Endothelial cell of umbilical vein (primary cell): ENCODE measurements at regions not wholly inside any gene's neighbourhood (a gene's known extent, or its start where the extent isn't known, plus 50 kb on each side); places are given as distances from the start of the nearest gene placed in this dataset.

ENCODE experiments used
- BruUV-seq: library from RNA; stranded (reverse); fragments of 400-500 nt; replicated peaks from 2 replicates; lab custom pipeline; 2021; lab: Mats Ljungman, UMichigan
- CTCF ChIA-PET: fragments of 300-600, 350-600 bp; sonication (Branson Sonifier 250); formaldehyde crosslinking; loops from one replicate; lab custom pipeline; 2021; ENCODE audit warnings: antibody characterized with exemption, inconsistent platforms; lab: Charles Lee
- POLR2A ChIA-PET: fragments of 300-600, 350-600 bp; sonication (Branson Sonifier 250); formaldehyde crosslinking; loops from one replicate; lab custom pipeline; 2021; ENCODE audit warnings: antibody characterized with exemption, inconsistent platforms; lab: Charles Lee
- DNase-seq: peaks from one replicate; pipeline ENCODE4 v3.0.0-alpha.2; 2011; ENCODE audit warnings: low read depth, low spot score
- FAIRE-seq: peaks from 2 replicates; lab custom pipeline; 2011; peaks lifted over from hg19 to GRCh38; lab: Jason Lieb, UNC
- H2AFZ ChIP-seq: 2 replicates; pipeline ENCODE4 v1.6.0; 2012; ENCODE audit warnings: low read depth, low read length, control low read depth, inconsistent platforms
- H3K27ac ChIP-seq: 2 replicates; pipeline ENCODE4 v1.5.1; 2011; ENCODE audit warnings: low read depth, mild to moderate bottlenecking, control low read depth, low read length, moderate library complexity; ENCODE audit not compliant: insufficient read depth
- H3K27me3 ChIP-seq, 2 experiments: 2 replicates each; pipeline versions ENCODE4 v1.6.0 to v1.6.1; 2011; ENCODE audit warnings: low read length in 2 of 2, mixed read lengths in 1 of 2; ENCODE audit not compliant: control insufficient read depth in 2 of 2, insufficient read depth in 2 of 2
- H3K36me3 ChIP-seq, 2 experiments: 2 replicates in 1 of 2; 3 replicates in 1 of 2; pipeline ENCODE4 v1.5.1; 2011; ENCODE audit warnings: low read length in 2 of 2, mild to moderate bottlenecking in 1 of 2, moderate library complexity in 1 of 2; ENCODE audit not compliant: control insufficient read depth in 2 of 2, insufficient read depth in 2 of 2; ENCODE audit errors: extremely low read depth in 1 of 2
- H3K4me1 ChIP-seq: 3 replicates; pipeline ENCODE4 v1.5.1; 2011; ENCODE audit warnings: mild to moderate bottlenecking, low read length; ENCODE audit not compliant: control insufficient read depth, insufficient read depth; ENCODE audit errors: extremely low read depth
- H3K4me2 ChIP-seq: 2 replicates; pipeline ENCODE4 v1.6.1; 2011; ENCODE audit warnings: low read length, control low read depth, mixed read lengths; ENCODE audit not compliant: insufficient read depth
- H3K4me3 ChIP-seq, 3 experiments: fragments of 200-600 bp in 1 of 3; sonication (generic), shearing (Covaris generic) in 1 of 3; replicated peaks in 1 of 3; 2 replicates each; pipeline ENCODE4 v1.5.1; 2011 to 2016; ENCODE audit warnings: control low read depth in 3 of 3, low read length in 3 of 3, mild to moderate bottlenecking in 2 of 3, inconsistent platforms in 1 of 3, low read depth in 1 of 3, moderate library complexity in 1 of 3; ENCODE audit not compliant: insufficient read depth in 1 of 3
- H3K79me2 ChIP-seq: 2 replicates; pipeline ENCODE4 v1.6.0; 2012; ENCODE audit warnings: low read length, inconsistent platforms; ENCODE audit not compliant: control insufficient read depth, insufficient read depth
- H3K9ac ChIP-seq: replicated peaks from 2 replicates; pipeline ENCODE3; 2011; ENCODE audit warnings: low read length, control low read depth; ENCODE audit not compliant: insufficient read depth; ENCODE audit errors: extremely low read depth
- H3K9me1 ChIP-seq: replicated peaks from 3 replicates; pipeline ENCODE4 v1.6.0; 2011; ENCODE audit warnings: mild to moderate bottlenecking, low read length; ENCODE audit not compliant: control insufficient read depth, insufficient read depth; ENCODE audit errors: extremely low read depth
- H3K9me3 ChIP-seq: replicated peaks from 2 replicates; pipeline ENCODE4 v1.5.1; 2012; ENCODE audit warnings: low read length, inconsistent platforms; ENCODE audit not compliant: control insufficient read depth, insufficient read depth
- H4K20me1 ChIP-seq: replicated peaks from 2 replicates; pipeline ENCODE3; 2011; ENCODE audit warnings: mild to moderate bottlenecking, low read length; ENCODE audit not compliant: control insufficient read depth, insufficient read depth; ENCODE audit errors: extremely low read depth
- CTCF ChIP-seq, 2 donors: IDR thresholded peaks; 1 replicate in 1 of 2; 2 replicates in 1 of 2; pipeline ENCODE4 v1.5.1; 2011; ENCODE audit warnings: low read length in 2 of 2, mild to moderate bottlenecking in 2 of 2, moderate library complexity in 2 of 2, control low read depth in 1 of 2, inconsistent platforms in 1 of 2, low read depth in 1 of 2; ENCODE audit not compliant: insufficient read depth in 1 of 2; ENCODE audit errors: extremely low read depth in 1 of 2
- EZH2 ChIP-seq: IDR thresholded peaks from 2 replicates; pipeline ENCODE4 v1.6.1; 2012; ENCODE audit warnings: borderline replicate concordance, low read depth, mild to moderate bottlenecking, moderate library complexity, low read length, inconsistent platforms; ENCODE audit not compliant: severe bottlenecking
- FOS ChIP-seq: IDR thresholded peaks from 2 replicates; pipeline ENCODE4 v1.6.1; 2011; ENCODE audit warnings: mild to moderate bottlenecking, low read length, moderate library complexity, borderline replicate concordance; ENCODE audit not compliant: insufficient read depth
- GATA2 ChIP-seq: IDR thresholded peaks from 2 replicates; pipeline ENCODE4 v1.7.0; 2011; ENCODE audit warnings: low read depth, mild to moderate bottlenecking, moderate library complexity, mixed read lengths, low read length; ENCODE audit not compliant: insufficient read length, insufficient read depth
- JUN ChIP-seq: IDR thresholded peaks from 2 replicates; pipeline ENCODE4 v1.6.1; 2011; ENCODE audit warnings: borderline replicate concordance, low read depth; ENCODE audit not compliant: insufficient read length, insufficient read depth
- MYC ChIP-seq: IDR thresholded peaks from one replicate; pipeline ENCODE4 v1.6.1; 2011; ENCODE audit warnings: mild to moderate bottlenecking, low read depth, low read length
- POLR2A ChIP-seq: IDR thresholded peaks from 2 replicates; pipeline ENCODE4 v1.6.1; 2012; ENCODE audit warnings: low read depth, mild to moderate bottlenecking, control low read depth, low read length
- POLR2AphosphoS5 ChIP-seq: IDR thresholded peaks from 2 replicates; pipeline ENCODE4 v1.6.1; 2012; ENCODE audit warnings: low read depth, mild to moderate bottlenecking, control low read depth, low read length, moderate library complexity; ENCODE audit not compliant: insufficient read depth
- dilution Hi-C: fragments of 300-500 bp; cut with MboI; formaldehyde crosslinking; loops from one replicate; pipeline ENCODE4 v1.15.0; 2019; ENCODE audit warnings: low sequenced_read_pairs; ENCODE audit not compliant: extremely low pct_ligation_motif_present
- intact Hi-C: fragments of 100-400 bp; cut with micrococcal nuclease; formaldehyde crosslinking; loops from one replicate; pipeline ENCODE4 v1.10.0; 2022
- TF ChIP-seq, protein P1 (sequence below): IDR thresholded peaks from 2 replicates; pipeline ENCODE4 v1.6.1; 2011; ENCODE audit not compliant: insufficient read depth, insufficient read length

- no peaks in the 10 kb centered on the region for H4K20me1 ChIP-seq
- no peaks in the 10 kb centered on the region for H3K9me3 ChIP-seq
- no peaks in the 10 kb centered on the region for H3K79me2 ChIP-seq
- H3K27ac ChIP-seq, result no peak overlapping the region
- dilution Hi-C loops (no loop called here), intact Hi-C loops (no loop called here)
- no peaks in the 10 kb centered on the region for H3K4me1 ChIP-seq
- no peak overlapping the region for H3K4me3 ChIP-seq
- H3K4me2 ChIP-seq, result no peak overlapping the region
- DNase-seq (no peak), FAIRE-seq (no peak)
- H3K9ac ChIP-seq, result no peak overlapping the region
- BruUV-seq, result no TSS peak
- no peaks in the 10 kb centered on the region for H3K36me3 ChIP-seq
- H3K9me1 ChIP-seq, result no peaks in the 10 kb centered on the region
- ChIA-PET CTCF (no interaction called here), POLR2A (no interaction called here)
- no peaks in the 10 kb centered on the region for H3K27me3 ChIP-seq
- TF ChIP-seq EZH2 (no peak), CTCF (IDR thresholded peaks at IDR 0.05; ENCODE audit: extremely low read depth in 1 of 2, insufficient read depth in 1 of 2, low read depth in 1 of 2, low read length in 2 of 2) (no peak), JUN (no peak), GATA2 (no peak), POLR2AphosphoS5 (no peak), FOS (no peak), POLR2A (no peak), MYC (no peak)
- TF ChIP-seq, protein P1, sequence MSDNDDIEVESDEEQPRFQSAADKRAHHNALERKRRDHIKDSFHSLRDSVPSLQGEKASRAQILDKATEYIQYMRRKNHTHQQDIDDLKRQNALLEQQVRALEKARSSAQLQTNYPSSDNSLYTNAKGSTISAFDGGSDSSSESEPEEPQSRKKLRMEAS, result no peak
- no peak overlapping the region for H2AFZ ChIP-seq
Observed at GRCh38 chr1:102655034-102655433, 453.3 kb downstream of the COL11A1 start.
